ENCODE measurements at regions not wholly inside any gene's neighbourhood (a gene's known extent, or its start where the extent isn't known, plus 50 kb on each side); places are given as distances from the start of the nearest gene placed in this dataset.

GRCh38 chr1:239225396-239225795, 161.0 kb upstream of the CHRM3 start:
- no peak overlapping the region for H3K4me3 ChIP-seq (replicated peaks; ENCODE audit: low read depth, low read length)
- no peak for TF ChIP-seq CTCF (IDR thresholded peaks at IDR 0.05; ENCODE audit: low read length, missing control alignments)
- DNase-seq (ENCODE audit: low read depth) = no peak

DNA sequence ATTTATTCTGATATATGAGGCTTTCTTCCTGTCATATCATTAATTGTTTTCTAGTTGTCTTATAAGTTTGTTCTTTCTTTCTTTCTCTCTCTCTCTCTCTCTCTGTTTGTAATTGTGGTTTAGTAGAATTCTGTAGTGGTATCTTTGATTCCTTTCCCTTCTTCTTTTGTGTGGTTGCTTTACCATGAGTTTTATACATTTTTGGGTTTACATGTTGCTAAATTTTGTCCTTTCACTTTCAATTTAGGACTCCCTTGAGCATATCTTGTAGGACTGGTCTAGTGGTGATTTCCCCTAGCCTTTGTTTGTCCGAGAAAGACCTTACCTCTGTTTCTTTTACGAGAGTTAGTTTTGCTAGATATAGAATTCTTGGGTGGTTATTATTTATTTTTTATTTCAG, 162.3 kb upstream of the CHRM3 start:
- DNase-seq (ENCODE audit: low read depth) = no peak
- no peak for TF ChIP-seq CTCF (IDR thresholded peaks at IDR 0.05; ENCODE audit: low read length, missing control alignments)
- H3K4me3 ChIP-seq (replicated peaks; ENCODE audit: low read depth, low read length) = no peak overlapping the region

GRCh38 chr1:239222999-239223398, 163.4 kb upstream of the CHRM3 start:
- DNase-seq (ENCODE audit: low read depth) = no peak

GRCh38 chr1:239221656-239222055, 164.7 kb upstream of the CHRM3 start:
- TF ChIP-seq CTCF (IDR thresholded peaks at IDR 0.05; ENCODE audit: low read length, missing control alignments) = no peak
- DNase-seq (ENCODE audit: low read depth) = no peak
- no peak overlapping the region for H3K4me3 ChIP-seq (replicated peaks; ENCODE audit: low read depth, low read length)

More at GRCh38 chr1:239222999-239223398, 163.4 kb upstream of the CHRM3 start:
- H3K4me3 ChIP-seq (replicated peaks; ENCODE audit: low read depth, low read length) = no peak overlapping the region
- TF ChIP-seq CTCF (IDR thresholded peaks at IDR 0.05; ENCODE audit: low read length, missing control alignments) = no peak

DNA sequence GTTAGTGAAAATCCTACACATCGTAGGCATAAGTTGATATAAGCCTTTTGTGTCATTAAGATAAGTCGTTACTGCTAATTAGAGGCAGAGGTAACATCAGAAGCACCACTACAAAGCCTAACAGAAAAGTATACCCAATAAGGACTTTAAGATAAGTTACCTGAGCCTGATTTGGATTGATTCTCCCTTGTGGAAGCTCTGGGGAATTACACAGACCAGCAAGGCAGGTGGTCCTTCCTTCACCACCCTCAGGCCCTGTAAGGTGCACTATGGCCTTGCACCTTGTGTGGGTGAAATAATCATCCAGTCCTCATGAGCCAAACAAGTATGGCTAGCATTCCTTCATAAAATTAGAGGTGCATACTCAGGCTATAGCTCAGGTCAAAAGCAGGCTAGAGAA, 166.7 kb upstream of the CHRM3 start:
- no peak overlapping the region for H3K4me3 ChIP-seq (replicated peaks; ENCODE audit: low read depth, low read length)
- TF ChIP-seq CTCF (IDR thresholded peaks at IDR 0.05; ENCODE audit: low read length, missing control alignments) = no peak
- no peak for DNase-seq (ENCODE audit: low read depth)

- no peak for TF ChIP-seq CTCF (IDR thresholded peaks at IDR 0.05; ENCODE audit: low read length, missing control alignments)
- H3K4me3 ChIP-seq (replicated peaks; ENCODE audit: low read depth, low read length) = no peak overlapping the region
Measured at GRCh38 chr1:239218301-239218700, 168.1 kb upstream of the CHRM3 start.

GRCh38 chr1:239212811-239213220, 173.6 kb upstream of the CHRM3 start:
- peak; percentile 0 for DNase-seq (ENCODE audit: low read depth)
- no peak overlapping the region for H3K4me3 ChIP-seq (replicated peaks; ENCODE audit: low read depth, low read length)
- no peak for TF ChIP-seq CTCF (IDR thresholded peaks at IDR 0.05; ENCODE audit: low read length, missing control alignments)

More at GRCh38 chr1:239218301-239218700, 168.1 kb upstream of the CHRM3 start:
- no peak for DNase-seq (ENCODE audit: low read depth)

Measured in fibroblast of pulmonary artery (primary cell).